Epithelial cell of proximal tubule (primary cell): ENCODE measurements at regions not wholly inside any gene's neighbourhood (a gene's known extent, or its start where the extent isn't known, plus 50 kb on each side); places are given as distances from the start of the nearest gene placed in this dataset.

ENCODE experiments used
- DNase-seq: peaks from one replicate; pipeline ENCODE4 v3.0.0-alpha.2; 2011; ENCODE audit warnings: low read depth
- H3K4me3 ChIP-seq: 2 replicates; pipeline ENCODE4 v1.5.1; 2011; ENCODE audit warnings: low read depth, mild to moderate bottlenecking, low read length
- CTCF ChIP-seq: conservative IDR thresholded peaks from 2 replicates; pipeline ENCODE4 v1.5.1; 2012; ENCODE audit warnings: low read depth, mild to moderate bottlenecking, low read length

GRCh38 chr4:82038936-82039335 lies 334.9 kb downstream of the HNRNPD start:
- DNase-seq = no peak
- no peak overlapping the region for H3K4me3 ChIP-seq
- TF ChIP-seq CTCF = no peak

GRCh38 chr4:82036181-82036580 lies 337.6 kb downstream of the HNRNPD start:
- no peak for TF ChIP-seq CTCF
- no peak for DNase-seq
- no peak overlapping the region for H3K4me3 ChIP-seq

- no peak overlapping the region for H3K4me3 ChIP-seq
- no peak for TF ChIP-seq CTCF
- DNase-seq = no peak
These were observed 338.9 kb downstream of the HNRNPD start for GRCh38 chr4:82034878-82035277.

- H3K4me3 ChIP-seq = no peak overlapping the region
- no peak for DNase-seq
- no peak for TF ChIP-seq CTCF
These were observed 339.9 kb downstream of the HNRNPD start for GRCh38 chr4:82033862-82034261.

GRCh38 chr4:82031376-82031927 lies 342.3 kb downstream of the HNRNPD start:
- no peak for DNase-seq
- no peak overlapping the region for H3K4me3 ChIP-seq
- TF ChIP-seq CTCF = no peak

- no peak for DNase-seq
- TF ChIP-seq CTCF = no peak
These were observed 356.1 kb downstream of the HNRNPD start for GRCh38 chr4:82017680-82018079.

GRCh38 chr4:82005158-82005557 lies 368.6 kb downstream of the HNRNPD start:
- no peak overlapping the region for H3K4me3 ChIP-seq
- DNase-seq = no peak
- TF ChIP-seq CTCF = no peak

More at GRCh38 chr4:82017680-82018079, 356.1 kb downstream of the HNRNPD start:
- H3K4me3 ChIP-seq = no peak overlapping the region
